H1 (cell line): ENCODE measurements at regions not wholly inside any gene's neighbourhood (a gene's known extent, or its start where the extent isn't known, plus 50 kb on each side); places are given as distances from the start of the nearest gene placed in this dataset.

Experiments
- POU5F1 ChIP-seq: IDR thresholded peaks from 2 replicates; pipeline ENCODE4 v1.6.1; 2011; ENCODE audit warnings: low read depth, mild to moderate bottlenecking, low read length, moderate library complexity
- SUZ12 ChIP-seq: fragments of 200-600 bp; sonication (generic); IDR thresholded peaks from 2 replicates; pipeline ENCODE4 v1.6.1; 2012; ENCODE audit warnings: mild to moderate bottlenecking, inconsistent platforms, low read length, moderate library complexity, mixed read lengths

- TF ChIP-seq SUZ12 (no peak), POU5F1 (no peak)
These were observed 63.5 kb upstream of the KLF9 start (continued) for GRCh38 chr9:70477907-70478480.
